Right ventricle myocardium inferior (tissue), 1 donor: ENCODE measurements at regions not wholly inside any gene's neighbourhood (a gene's known extent, or its start where the extent isn't known, plus 50 kb on each side); places are given as distances from the start of the nearest gene placed in this dataset.

ENCODE experiments used
- ATAC-seq: fragments of 200-7000 bp; cut with Tn5 transposase; one replicate; pipeline ENCODE4 v1.9.1; 2020; ENCODE audit warnings: mild to moderate bottlenecking, moderate library complexity
- DNase-seq: peaks from one replicate; pipeline ENCODE4 v3.0.0; 2021; ENCODE audit errors: missing footprints
- intact Hi-C: fragments of 100-400 bp; cut with DNase I; formaldehyde crosslinking; loops from one replicate; pipeline ENCODE4 v1.11.0; 2022
- donor health status: DM: no; HTN: yes; CAD: no; lungs with severe emphysema.

DNA sequence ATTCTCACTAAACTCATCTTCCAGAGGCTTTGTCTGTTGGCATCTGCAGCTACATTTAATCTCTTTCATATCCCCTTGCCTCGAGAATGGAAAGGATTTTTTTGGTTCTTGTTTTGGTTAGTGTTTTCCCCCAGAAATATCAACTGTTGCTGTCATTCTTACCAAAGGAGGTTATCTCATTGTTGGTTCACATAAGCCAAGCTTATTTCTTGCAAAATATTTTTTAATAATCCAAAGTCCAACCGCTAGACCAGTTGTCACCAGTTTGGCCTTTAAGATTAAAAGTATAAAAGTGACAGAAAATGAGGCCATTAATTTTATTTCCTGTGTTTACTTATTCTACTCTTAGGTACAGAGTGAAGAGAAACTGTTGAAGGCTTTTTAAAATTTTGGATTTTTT is 66.5 kb upstream of the PROX1 start:
- ATAC-seq (no peak), DNase-seq (no peak)
- intact Hi-C loops: no loop called here

DNA sequence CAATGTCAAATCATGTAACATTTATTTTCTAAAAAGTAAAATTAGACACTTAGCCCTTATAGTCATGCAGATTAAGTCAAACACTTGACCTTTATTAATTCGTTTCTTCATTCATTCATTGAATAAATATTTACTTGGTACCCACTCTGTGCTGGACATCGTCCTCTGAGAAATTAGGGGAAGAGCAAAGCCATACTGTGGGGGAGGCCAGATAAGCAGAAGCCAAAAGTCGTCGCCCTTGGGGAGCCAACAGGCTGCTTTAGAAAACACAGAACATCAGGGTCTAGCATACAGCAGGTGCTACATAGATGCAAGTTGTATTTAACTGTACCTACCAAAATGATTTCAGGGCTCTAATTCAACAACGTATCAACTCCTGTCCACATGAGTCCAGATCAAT is 66.1 kb upstream of the PROX1 start:
- ATAC-seq (no peak), DNase-seq (no peak)
- intact Hi-C loops: no loop called here

DNA sequence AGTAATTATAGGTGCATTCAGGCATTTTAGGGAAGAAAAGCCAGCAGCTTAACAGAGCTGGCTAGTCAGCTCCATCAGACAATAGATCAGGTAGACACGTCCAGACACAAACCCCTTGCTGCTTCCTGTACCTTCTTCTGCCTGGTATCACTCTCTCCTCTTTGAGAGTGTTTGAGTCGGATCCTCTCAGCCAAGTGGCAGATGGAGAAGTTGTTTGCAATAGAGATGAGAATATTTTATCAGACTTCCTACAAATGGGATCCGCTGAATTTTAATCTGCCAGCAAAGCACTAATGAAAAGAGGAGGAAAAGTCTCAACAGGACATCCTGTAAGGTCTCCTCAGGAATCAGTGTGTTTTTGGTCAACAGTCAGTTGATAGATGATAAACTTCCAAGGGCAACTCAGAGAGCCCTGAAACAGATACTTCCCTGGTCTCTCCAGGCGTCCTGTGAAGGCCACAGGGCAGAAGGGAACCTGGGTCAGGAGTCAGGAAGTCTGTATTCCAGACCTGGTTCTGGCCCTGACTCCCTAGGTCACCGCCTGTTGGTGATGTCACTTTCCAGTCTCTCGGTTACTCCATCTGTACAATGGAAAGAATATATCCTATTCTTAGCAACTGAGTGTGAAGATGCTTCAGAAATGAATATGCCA is 62.1 kb upstream of the PROX1 start:
- DNase-seq: no peak
- ATAC-seq: no peak
- intact Hi-C loops: no loop called here

DNA sequence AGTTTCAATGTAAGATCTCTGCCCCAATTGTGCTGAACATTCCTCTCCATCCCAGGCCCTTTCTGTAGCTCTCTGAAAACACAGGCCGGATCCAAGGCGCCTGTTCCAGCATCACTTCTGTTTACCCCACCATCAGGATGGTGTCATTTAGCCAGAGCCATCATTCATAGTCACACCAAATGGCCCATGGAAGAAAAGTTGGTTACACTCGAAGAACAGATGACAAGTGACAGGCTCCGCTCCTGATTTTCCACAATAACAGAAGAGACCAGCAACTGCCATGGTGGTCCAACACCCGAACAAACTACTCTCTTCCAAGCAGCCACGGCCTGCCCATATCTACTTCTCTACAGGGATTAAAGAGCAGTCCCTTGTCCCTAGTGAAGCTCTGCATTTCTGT is 59.9 kb upstream of the PROX1 start:
- ATAC-seq: no peak
- intact Hi-C loops: no loop called here
- no peak for DNase-seq

DNA sequence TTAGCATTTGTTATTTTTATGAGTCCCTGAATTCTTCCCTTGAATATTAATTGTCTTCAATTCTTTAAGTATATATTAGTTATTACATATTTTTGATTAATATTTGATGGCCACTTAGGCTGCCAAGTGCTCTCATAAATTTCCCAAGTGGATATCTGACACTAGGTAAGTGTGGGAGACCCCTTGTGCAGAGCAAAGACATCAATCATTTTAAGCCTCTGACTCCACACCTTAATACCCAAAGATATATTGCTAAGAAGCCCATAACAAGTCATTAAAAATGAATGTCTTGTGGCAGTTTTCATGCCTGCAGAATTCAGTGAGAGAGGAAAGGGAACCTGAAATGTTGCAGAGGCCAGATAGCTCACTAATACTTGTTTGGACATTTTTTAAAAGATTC is 58.4 kb upstream of the PROX1 start:
- DNase-seq (no peak), ATAC-seq (no peak)
- intact Hi-C loops: no loop called here

DNA sequence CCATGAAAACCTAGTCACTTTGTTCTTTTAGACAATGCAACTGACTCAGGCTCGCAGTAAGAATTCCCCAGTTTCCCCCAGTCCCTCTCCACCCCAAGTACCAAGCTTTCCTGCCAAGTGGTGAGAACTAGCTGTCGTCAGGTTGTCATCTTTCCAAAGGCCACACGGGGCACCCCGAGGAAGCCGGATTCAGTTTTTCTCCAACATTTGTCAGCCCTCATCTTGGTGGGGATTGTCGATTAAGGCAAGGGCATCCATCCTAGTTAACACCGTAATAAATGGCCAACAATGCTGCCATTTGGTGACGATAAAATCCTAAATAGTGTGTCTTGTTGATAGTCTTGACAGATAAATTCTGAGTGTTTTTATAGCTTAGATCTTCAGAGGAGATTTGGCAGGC is 55.9 kb upstream of the PROX1 start:
- DNase-seq: no peak
- no peak for ATAC-seq
- intact Hi-C loops: no loop called here

DNA sequence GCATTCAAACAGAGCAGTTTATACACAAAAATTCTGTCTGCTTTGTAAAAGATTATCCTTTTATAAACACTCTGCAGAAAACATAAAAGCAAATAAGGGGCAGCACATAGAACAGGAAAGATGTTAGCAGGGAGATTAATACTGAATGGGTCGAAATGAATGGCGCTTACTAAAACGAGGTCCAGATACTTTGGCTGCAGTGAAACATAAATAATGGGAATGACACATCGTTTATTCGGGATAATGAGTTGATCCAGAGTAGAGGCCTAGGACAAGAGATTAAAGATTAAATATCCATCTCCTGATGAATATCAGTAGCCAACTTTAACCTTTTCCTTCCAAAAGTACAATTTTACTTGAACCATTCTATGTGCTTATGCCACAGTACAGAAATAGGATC is 54.4 kb upstream of the PROX1 start:
- no peak for DNase-seq
- intact Hi-C loops: no loop called here
- no peak for ATAC-seq

DNA sequence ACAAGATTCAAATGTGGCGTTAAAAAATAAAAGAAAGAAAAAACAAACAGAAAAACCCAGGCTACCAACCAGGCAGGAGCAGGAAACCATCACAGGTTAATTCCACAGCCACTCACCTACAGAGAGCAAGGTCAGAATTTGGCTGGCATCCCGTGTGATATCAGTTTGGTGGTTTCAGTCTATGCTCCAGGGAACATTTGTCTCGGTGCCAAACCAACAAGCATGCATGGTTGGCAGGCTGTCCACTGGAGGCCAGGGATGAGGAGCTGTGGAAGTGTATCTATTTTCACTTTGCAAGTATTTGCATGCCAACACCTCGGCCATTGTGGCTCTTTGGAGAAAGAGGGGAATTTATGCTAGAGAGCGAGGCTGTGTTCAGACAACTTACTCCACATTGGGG is 53.1 kb upstream of the PROX1 start:
- intact Hi-C loops: no loop called here
- peak; percentile 71 for DNase-seq
- ATAC-seq: peak; percentile 91

DNA sequence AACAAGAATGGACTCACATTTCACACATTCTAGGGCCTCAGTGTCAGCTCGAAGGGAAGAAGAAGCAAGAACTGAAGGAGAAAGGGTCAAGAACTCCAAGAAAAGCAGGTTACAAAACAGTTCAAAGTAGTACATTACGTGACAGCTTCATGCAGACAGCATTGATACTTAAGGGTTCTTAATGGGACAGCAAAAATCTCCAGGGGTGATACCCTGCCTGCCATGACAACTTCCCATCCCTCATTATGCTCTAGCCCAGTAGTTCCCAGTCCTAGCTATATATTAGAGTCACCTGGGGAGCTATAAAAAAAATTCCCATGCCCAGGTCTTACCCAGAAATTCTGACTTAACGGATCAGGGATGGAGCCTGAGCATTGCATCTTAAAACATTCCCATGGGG is 51.2 kb upstream of the PROX1 start:
- intact Hi-C loops: no loop called here
- ATAC-seq (no peak), DNase-seq (no peak)
